ENCODE measurements at regions not wholly inside any gene's neighbourhood (a gene's known extent, or its start where the extent isn't known, plus 50 kb on each side); places are given as distances from the start of the nearest gene placed in this dataset.

GRCh38 chr22:22996511-22997261 is 73.6 kb upstream of the GNAZ start:
- TF ChIP-seq POLR2A (IDR thresholded peaks at IDR 0.05), result no peak
- Histone ChIP-seq H3K4me3 (no peak overlapping the region), H3K4me1 (replicated peaks in 1 of 2) (no peaks in the 10 kb centered on the region), H3K27ac (no peak overlapping the region), H3K9me3 (replicated peaks in 1 of 3) (peaks cover 0 to 21% (median 19%) of the 10 kb centered on the region in 3 donors), H3K27me3 (no peaks in the 10 kb centered on the region), H3K36me3 (replicated peaks in 1 of 2) (no peaks in the 10 kb centered on the region)
- intact Hi-C loops (cut with DNase I), result no loop called here
- 75 to 79% (median 77%) methylated on average over 2 of the region's 2 CpGs for WGBS, 4 donors
- no peak for DNase-seq

GRCh38 chr22:22997262-22997898 is 72.9 kb upstream of the GNAZ start:
- Histone ChIP-seq H3K27ac (no peak overlapping the region), H3K4me1 (replicated peaks in 1 of 2) (no peaks in the 10 kb centered on the region), H3K4me3 (no peak overlapping the region), H3K36me3 (replicated peaks in 1 of 2) (no peaks in the 10 kb centered on the region), H3K27me3 (no peaks in the 10 kb centered on the region), H3K9me3 (replicated peaks in 1 of 3) (peaks cover 0 to 21% (median 19%) of the 10 kb centered on the region in 3 donors)
- intact Hi-C loops (cut with DNase I), result no loop called here
- no peak for DNase-seq
- TF ChIP-seq POLR2A (IDR thresholded peaks at IDR 0.05), result no peak
- no peak for TF ChIP-seq CTCF (IDR thresholded peaks at IDR 0.05)

- Histone ChIP-seq H3K27me3 (no peaks in the 10 kb centered on the region), H3K27ac (no peak overlapping the region), H3K36me3 (replicated peaks in 1 of 2) (no peaks in the 10 kb centered on the region), H3K4me3 (no peak overlapping the region), H3K4me1 (replicated peaks in 1 of 2) (no peaks in the 10 kb centered on the region), H3K9me3 (replicated peaks in 1 of 3) (peaks cover 0 to 21% (median 19%) of the 10 kb centered on the region in 3 donors)
- TF ChIP-seq CTCF (IDR thresholded peaks at IDR 0.05), result no peak
- no peak for TF ChIP-seq POLR2A (IDR thresholded peaks at IDR 0.05)
- DNase-seq, result no peak
- intact Hi-C loops (cut with DNase I), result no loop called here
These were observed 72.3 kb upstream of the GNAZ start for GRCh38 chr22:22997988-22998387.

- DNase-seq, result no peak
- Histone ChIP-seq H3K36me3 (replicated peaks in 1 of 2) (no peaks in the 10 kb centered on the region), H3K4me3 (no peak overlapping the region), H3K9me3 (replicated peaks in 1 of 3) (peaks cover 0 to 21% (median 19%) of the 10 kb centered on the region in 3 donors), H3K27ac (no peak overlapping the region), H3K27me3 (no peaks in the 10 kb centered on the region), H3K4me1 (replicated peaks in 1 of 2) (no peaks in the 10 kb centered on the region)
- TF ChIP-seq CTCF (IDR thresholded peaks at IDR 0.05), result no peak
- no peak for TF ChIP-seq POLR2A (IDR thresholded peaks at IDR 0.05)
- 53 to 58% (median 55%) methylated on average over 2 of the region's 2 CpGs for WGBS, 4 donors
- intact Hi-C loops (cut with DNase I), result no loop called here
These were observed 70.8 kb upstream of the GNAZ start for GRCh38 chr22:22999523-22999922.

Data from adrenal gland (tissue), 9 donors.